Adrenal gland (tissue), 9 donors: ENCODE measurements at regions not wholly inside any gene's neighbourhood (a gene's known extent, or its start where the extent isn't known, plus 50 kb on each side); places are given as distances from the start of the nearest gene placed in this dataset.

Source experiments
- DNase-seq, 7 donors: peaks; one replicate each; pipeline ENCODE4 v3.0.0-alpha.2; 2019 to 2020
- H3K27ac ChIP-seq, 5 donors: fragments of 200-600 bp; sonication (generic) in 4 of 5; 1 replicate in 3 of 5; 2 replicates in 2 of 5; pipeline versions ENCODE4 v1.5.1 to v1.8.0; 2016 to 2020; ENCODE audit warnings: mild to moderate bottlenecking in 1 of 5
- H3K27me3 ChIP-seq: fragments of 200-600 bp; 2 replicates; pipeline ENCODE4 v1.8.0; 2021
- H3K36me3 ChIP-seq, 2 donors: fragments of 200-600 bp; replicated peaks in 1 of 2; 1 replicate in 1 of 2; 2 replicates in 1 of 2; pipeline versions ENCODE4 v1.5.1 to v1.8.0; 2018 to 2022
- H3K4me1 ChIP-seq, 2 donors: fragments of 200-600 bp; replicated peaks in 1 of 2; 1 replicate in 1 of 2; 2 replicates in 1 of 2; pipeline versions ENCODE4 v1.5.1 to v1.8.0; 2018 to 2021
- H3K4me3 ChIP-seq, 4 donors: fragments of 200-600 bp; sonication (generic) in 3 of 4; one replicate each; pipeline ENCODE4 v1.5.1; 2016 to 2018
- H3K9me3 ChIP-seq, 3 donors: fragments of 200-600 bp; sonication (generic) in 1 of 3; replicated peaks in 1 of 3; 1 replicate in 2 of 3; 2 replicates in 1 of 3; pipeline versions ENCODE4 v1.5.1 to v1.8.0; 2016 to 2021
- POLR2A ChIP-seq, 2 donors: fragments of 450-650 bp; IDR thresholded peaks; one replicate each; pipeline ENCODE4 v1.6.1; 2017; ENCODE audit warnings: antibody characterized with exemption in 2 of 2, mild to moderate bottlenecking in 2 of 2, moderate library complexity in 1 of 2
- WGBS, 4 donors: extraction: QIAGEN DNeasy Blood & Tissue Kit in 2 of 4; methylation state at CpG; one replicate each; pipeline versions ENCODE4 v1.1.5 to v1.1.7; 2013 to 2017; 5-methylcytosine and 5-hydroxymethylcytosine counted together
- intact Hi-C, 2 donors: fragments of 100-400 bp; cut with DNase I; formaldehyde crosslinking; loops; one replicate each; pipeline versions ENCODE4 v1.14.1 to v1.15.0; 2022 to 2023
- TF ChIP-seq, protein P1 (sequence below), 6 experiments: fragments of 450-650 bp in 4 of 6; fragments of 200-600 bp in 2 of 6; sonication (generic) in 1 of 6; IDR thresholded peaks; 1 replicate in 5 of 6; 2 replicates in 1 of 6; pipeline versions ENCODE4 v1.5.1 to v1.8.0; 2016 to 2021; ENCODE audit warnings: antibody characterized with exemption in 6 of 6, mild to moderate bottlenecking in 2 of 6, moderate library complexity in 1 of 6
- donor health status: healthy with polysubstance abuse.
- donor health status: Bipolar disorder and iron deficiency.
- donor health status: DM: yes; HTN: yes; CAD: no.
- donor health status: DM: no; HTN: no; CAD: no.
- donor health status: DM: no; HTN: no; CAD: no.

DNA sequence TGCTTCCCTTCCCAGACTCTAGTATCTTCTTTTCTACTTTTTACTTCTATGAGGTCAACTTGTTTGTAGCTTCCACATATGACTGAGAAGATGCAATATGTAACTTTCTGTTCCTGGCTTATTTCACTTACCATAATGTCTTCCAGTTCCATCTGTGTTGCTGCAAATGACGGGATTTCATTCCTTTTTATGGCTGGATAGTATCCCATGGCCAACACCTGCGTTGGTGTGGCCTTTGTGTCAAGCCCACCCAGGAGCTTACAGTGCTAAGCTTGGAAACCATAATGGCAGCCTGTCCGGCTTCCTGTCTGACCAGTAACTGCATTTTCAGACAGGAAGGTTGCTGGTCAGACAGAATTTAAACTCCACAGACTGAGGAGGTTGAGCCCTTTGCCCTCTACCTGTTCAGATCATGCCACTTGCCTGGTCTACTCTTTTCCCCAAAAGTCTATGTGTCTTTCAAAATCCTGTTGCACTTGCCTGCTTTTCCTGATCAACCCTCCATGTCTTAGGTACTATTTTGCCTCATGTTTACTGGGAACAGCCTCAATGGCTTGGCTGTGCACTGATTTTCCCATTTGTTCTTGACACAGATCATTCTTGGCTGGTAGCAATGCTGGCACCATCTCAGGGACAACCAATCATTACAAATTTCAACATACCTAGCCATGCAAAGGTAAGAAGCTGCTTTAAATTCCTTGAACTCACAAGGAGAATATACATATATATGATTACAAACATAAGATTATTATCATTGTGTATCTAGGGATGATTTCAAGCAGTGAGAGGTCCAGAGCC, 114.3 kb upstream of the PLEKHG1 start:
- 67 to 85% (median 82%) methylated on average over 3 of the region's 3 CpGs for WGBS, 4 donors
- no peaks in the 10 kb centered on the region for H3K9me3 ChIP-seq
- intact Hi-C loops = no loop called here
- DNase-seq = no peak
- peak overlapping the region in 1 of 5 donors; percentile 13 for H3K27ac ChIP-seq
- H3K36me3 ChIP-seq = no peaks in the 10 kb centered on the region
- H3K4me3 ChIP-seq = no peak overlapping the region
- no peaks in the 10 kb centered on the region for H3K27me3 ChIP-seq
- H3K4me1 ChIP-seq = no peaks in the 10 kb centered on the region
- TF ChIP-seq POLR2A (IDR thresholded peaks at IDR 0.05) = no peak
- TF ChIP-seq, protein P1, sequence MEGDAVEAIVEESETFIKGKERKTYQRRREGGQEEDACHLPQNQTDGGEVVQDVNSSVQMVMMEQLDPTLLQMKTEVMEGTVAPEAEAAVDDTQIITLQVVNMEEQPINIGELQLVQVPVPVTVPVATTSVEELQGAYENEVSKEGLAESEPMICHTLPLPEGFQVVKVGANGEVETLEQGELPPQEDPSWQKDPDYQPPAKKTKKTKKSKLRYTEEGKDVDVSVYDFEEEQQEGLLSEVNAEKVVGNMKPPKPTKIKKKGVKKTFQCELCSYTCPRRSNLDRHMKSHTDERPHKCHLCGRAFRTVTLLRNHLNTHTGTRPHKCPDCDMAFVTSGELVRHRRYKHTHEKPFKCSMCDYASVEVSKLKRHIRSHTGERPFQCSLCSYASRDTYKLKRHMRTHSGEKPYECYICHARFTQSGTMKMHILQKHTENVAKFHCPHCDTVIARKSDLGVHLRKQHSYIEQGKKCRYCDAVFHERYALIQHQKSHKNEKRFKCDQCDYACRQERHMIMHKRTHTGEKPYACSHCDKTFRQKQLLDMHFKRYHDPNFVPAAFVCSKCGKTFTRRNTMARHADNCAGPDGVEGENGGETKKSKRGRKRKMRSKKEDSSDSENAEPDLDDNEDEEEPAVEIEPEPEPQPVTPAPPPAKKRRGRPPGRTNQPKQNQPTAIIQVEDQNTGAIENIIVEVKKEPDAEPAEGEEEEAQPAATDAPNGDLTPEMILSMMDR (IDR thresholded peaks at IDR 0.05) = no peak

- H3K36me3 ChIP-seq = no peaks in the 10 kb centered on the region
- 42 to 60% (median 52%) methylated on average over 6 of the region's 6 CpGs for WGBS, 4 donors
- H3K4me3 ChIP-seq = no peak overlapping the region
- no peaks in the 10 kb centered on the region for H3K9me3 ChIP-seq
- no peaks in the 10 kb centered on the region for H3K4me1 ChIP-seq
- intact Hi-C loops = no loop called here
- H3K27ac ChIP-seq = peak overlapping the region in 1 of 5 donors; percentile 35
- TF ChIP-seq POLR2A (IDR thresholded peaks at IDR 0.05) = no peak
- TF ChIP-seq, protein P1 (IDR thresholded peaks at IDR 0.05) = no peak
- peak in 5 of 7 donors; percentile 10 to 69 (median 37) for DNase-seq
- no peaks in the 10 kb centered on the region for H3K27me3 ChIP-seq
Measured at GRCh38 chr6:150486048-150486447, 113.6 kb upstream of the PLEKHG1 start.

DNA sequence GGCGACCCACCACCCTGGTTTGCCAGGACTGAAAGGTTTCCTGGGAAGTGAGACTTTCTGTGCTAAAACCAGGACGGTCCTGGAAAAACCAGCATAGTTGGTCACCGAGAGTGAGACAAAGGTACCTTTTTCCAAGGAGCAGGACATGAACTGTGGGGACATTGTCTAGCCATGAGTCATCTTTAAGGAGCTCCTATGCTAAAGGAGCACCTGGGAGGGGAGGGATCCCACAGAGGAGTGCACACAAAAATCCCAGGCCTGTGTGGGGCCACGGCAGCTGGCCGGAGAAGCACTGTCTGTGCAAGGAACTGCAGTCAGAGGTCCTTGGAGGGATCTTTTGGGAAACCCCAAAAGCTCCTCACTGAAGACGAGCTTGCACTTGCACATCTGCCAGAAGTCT, 109.1 kb upstream of the PLEKHG1 start:
- no peaks in the 10 kb centered on the region for H3K9me3 ChIP-seq
- H3K4me1 ChIP-seq = no peaks in the 10 kb centered on the region
- TF ChIP-seq POLR2A (IDR thresholded peaks at IDR 0.05) = no peak
- TF ChIP-seq, protein P1 (IDR thresholded peaks at IDR 0.05) = no peak
- H3K27ac ChIP-seq = no peak overlapping the region
- intact Hi-C loops = no loop called here
- 81 to 93% (median 89%) methylated on average over 3 to 6 of the region's 6 CpGs for WGBS, 4 donors
- H3K36me3 ChIP-seq = no peaks in the 10 kb centered on the region
- no peak overlapping the region for H3K4me3 ChIP-seq
- H3K27me3 ChIP-seq = no peaks in the 10 kb centered on the region
- DNase-seq = no peak

DNA sequence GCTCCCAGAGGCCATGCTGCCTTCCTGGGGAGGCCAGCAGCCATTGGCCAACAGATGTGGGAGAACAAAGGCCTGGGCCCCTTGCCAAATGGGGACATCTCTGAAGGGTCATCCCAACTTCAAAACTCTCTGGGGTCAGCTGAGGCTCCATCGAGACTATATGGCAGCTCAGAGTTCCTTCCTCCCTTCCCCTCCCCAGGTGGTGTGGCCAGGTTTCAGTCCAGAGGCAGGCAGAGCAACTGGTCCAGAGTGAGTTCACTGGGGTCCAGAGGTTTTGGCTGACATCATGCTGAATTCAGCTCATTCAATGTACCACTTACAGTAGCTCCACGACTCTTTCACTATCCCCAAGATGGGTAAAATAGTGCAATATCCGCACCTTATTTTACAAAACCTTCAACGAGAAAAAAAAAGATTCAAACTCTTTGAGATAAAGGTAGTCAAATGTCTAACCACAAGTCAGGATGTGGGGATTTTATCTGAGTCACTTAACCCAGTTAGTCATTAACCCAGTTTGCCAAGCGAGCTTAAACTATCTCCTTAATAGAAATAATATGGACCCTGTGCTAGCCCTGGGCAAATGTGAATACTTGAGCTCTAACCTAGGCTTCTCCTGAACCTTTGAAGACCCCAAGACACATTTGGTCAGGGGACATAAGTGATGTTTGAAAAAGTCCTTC, 108.4 kb upstream of the PLEKHG1 start:
- no peaks in the 10 kb centered on the region for H3K27me3 ChIP-seq
- H3K4me1 ChIP-seq = no peaks in the 10 kb centered on the region
- TF ChIP-seq POLR2A (IDR thresholded peaks at IDR 0.05) = no peak
- TF ChIP-seq, protein P1 (IDR thresholded peaks at IDR 0.05) = no peak
- WGBS, 4 donors = 58 to 79% (median 71%) methylated on average over 5 of the region's 5 CpGs
- H3K27ac ChIP-seq = no peak overlapping the region
- H3K4me3 ChIP-seq = no peak overlapping the region
- DNase-seq = no peak
- intact Hi-C loops = no loop called here
- no peaks in the 10 kb centered on the region for H3K9me3 ChIP-seq
- no peaks in the 10 kb centered on the region for H3K36me3 ChIP-seq
